ENCODE measurements at regions not wholly inside any gene's neighbourhood (a gene's known extent, or its start where the extent isn't known, plus 50 kb on each side); places are given as distances from the start of the nearest gene placed in this dataset.

- no peak overlapping the region for H3K4me3 ChIP-seq (ENCODE audit: low read depth, low read length)
- H3K36me3 ChIP-seq (ENCODE audit: control insufficient read depth, insufficient read depth, low read length), result no peaks in the 10 kb centered on the region
- H3K9me3 ChIP-seq (ENCODE audit: control insufficient read depth, insufficient read depth, low read depth, low read length), result no peaks in the 10 kb centered on the region
- no peak overlapping the region for H3K27ac ChIP-seq (ENCODE audit: low read depth, low read length)
- H3K9ac ChIP-seq (ENCODE audit: low read length), result no peak overlapping the region
- H3K4me1 ChIP-seq (ENCODE audit: control insufficient read depth, insufficient read depth, low read length), result peaks cover 8% of the 10 kb centered on the region; the same call in 1 of the 2 replicates
- H3K27me3 ChIP-seq (ENCODE audit: control insufficient read depth, insufficient read depth, low read length), result peaks cover 82% of the 10 kb centered on the region
These were observed 105.3 kb downstream of the SLC6A15 start for GRCh38 chr12:84807249-84807648.

- no peaks in the 10 kb centered on the region for H3K9me3 ChIP-seq (ENCODE audit: control insufficient read depth, insufficient read depth, low read depth, low read length)
- H3K27me3 ChIP-seq (ENCODE audit: control insufficient read depth, insufficient read depth, low read length), result peaks cover 90% of the 10 kb centered on the region
- no peak overlapping the region for H3K27ac ChIP-seq (ENCODE audit: low read depth, low read length)
- H3K36me3 ChIP-seq (ENCODE audit: control insufficient read depth, insufficient read depth, low read length), result no peaks in the 10 kb centered on the region
- H3K9ac ChIP-seq (ENCODE audit: low read length), result no peak overlapping the region
- H3K4me1 ChIP-seq (ENCODE audit: control insufficient read depth, insufficient read depth, low read length), result peaks cover 8% of the 10 kb centered on the region
- no peak overlapping the region; the same call in 1 of the 2 replicates for H3K4me3 ChIP-seq (ENCODE audit: low read depth, low read length)
These were observed 107.1 kb downstream of the SLC6A15 start for GRCh38 chr12:84805474-84805858.

GRCh38 chr12:84804691-84805473, 107.7 kb downstream of the SLC6A15 start:
- H3K9me3 ChIP-seq (ENCODE audit: control insufficient read depth, insufficient read depth, low read depth, low read length), result no peaks in the 10 kb centered on the region
- H3K27ac ChIP-seq (ENCODE audit: low read depth, low read length), result no peak overlapping the region
- peaks cover 92% of the 10 kb centered on the region for H3K27me3 ChIP-seq (ENCODE audit: control insufficient read depth, insufficient read depth, low read length)
- H3K4me3 ChIP-seq (ENCODE audit: low read depth, low read length), result no peak overlapping the region; the same call in 1 of the 2 replicates
- H3K36me3 ChIP-seq (ENCODE audit: control insufficient read depth, insufficient read depth, low read length), result no peaks in the 10 kb centered on the region
- peaks cover 8% of the 10 kb centered on the region for H3K4me1 ChIP-seq (ENCODE audit: control insufficient read depth, insufficient read depth, low read length)
- H3K9ac ChIP-seq (ENCODE audit: low read length), result no peak overlapping the region

GRCh38 chr12:84803661-84804060, 108.9 kb downstream of the SLC6A15 start:
- Histone ChIP-seq H3K9ac (ENCODE audit: low read length) (no peak overlapping the region), H3K4me1 (ENCODE audit: control insufficient read depth, insufficient read depth, low read length) (peaks cover 8% of the 10 kb centered on the region), H3K27me3 (ENCODE audit: control insufficient read depth, insufficient read depth, low read length) (peaks cover 90% of the 10 kb centered on the region), H3K9me3 (ENCODE audit: control insufficient read depth, insufficient read depth, low read depth, low read length) (no peaks in the 10 kb centered on the region), H3K27ac (ENCODE audit: low read depth, low read length) (no peak overlapping the region), H3K4me3 (ENCODE audit: low read depth, low read length) (no peak overlapping the region), H3K36me3 (ENCODE audit: control insufficient read depth, insufficient read depth, low read length) (no peaks in the 10 kb centered on the region)

GRCh38 chr12:84802161-84802560, 110.4 kb downstream of the SLC6A15 start:
- Histone ChIP-seq H3K4me3 (ENCODE audit: low read depth, low read length) (no peak overlapping the region), H3K27me3 (ENCODE audit: control insufficient read depth, insufficient read depth, low read length) (peaks cover 77% of the 10 kb centered on the region), H3K36me3 (ENCODE audit: control insufficient read depth, insufficient read depth, low read length) (no peaks in the 10 kb centered on the region), H3K4me1 (ENCODE audit: control insufficient read depth, insufficient read depth, low read length) (peaks cover 8% of the 10 kb centered on the region), H3K9ac (ENCODE audit: low read length) (no peak overlapping the region), H3K27ac (ENCODE audit: low read depth, low read length) (no peak overlapping the region), H3K9me3 (ENCODE audit: control insufficient read depth, insufficient read depth, low read depth, low read length) (no peaks in the 10 kb centered on the region)

GRCh38 chr12:84793558-84794367, 118.8 kb downstream of the SLC6A15 start:
- Histone ChIP-seq H3K9ac (ENCODE audit: low read length) (no peak overlapping the region), H3K4me1 (ENCODE audit: control insufficient read depth, insufficient read depth, low read length) (no peaks in the 10 kb centered on the region), H3K4me3 (ENCODE audit: low read depth, low read length) (no peak overlapping the region), H3K27ac (ENCODE audit: low read depth, low read length) (no peak overlapping the region), H3K36me3 (ENCODE audit: control insufficient read depth, insufficient read depth, low read length) (no peaks in the 10 kb centered on the region), H3K9me3 (ENCODE audit: control insufficient read depth, insufficient read depth, low read depth, low read length) (no peaks in the 10 kb centered on the region), H3K27me3 (ENCODE audit: control insufficient read depth, insufficient read depth, low read length) (no peaks in the 10 kb centered on the region; the same call in 1 of the 2 replicates)

- no peaks in the 10 kb centered on the region for H3K36me3 ChIP-seq (ENCODE audit: control insufficient read depth, insufficient read depth, low read length)
- no peaks in the 10 kb centered on the region for H3K9me3 ChIP-seq (ENCODE audit: control insufficient read depth, insufficient read depth, low read depth, low read length)
- H3K27ac ChIP-seq (ENCODE audit: low read depth, low read length), result no peak overlapping the region
- H3K9ac ChIP-seq (ENCODE audit: low read length), result no peak overlapping the region
- H3K4me3 ChIP-seq (ENCODE audit: low read depth, low read length), result no peak overlapping the region
- no peaks in the 10 kb centered on the region for H3K4me1 ChIP-seq (ENCODE audit: control insufficient read depth, insufficient read depth, low read length)
- H3K27me3 ChIP-seq (ENCODE audit: control insufficient read depth, insufficient read depth, low read length), result no peaks in the 10 kb centered on the region
These were observed 121.2 kb downstream of the SLC6A15 start for GRCh38 chr12:84791444-84791843.

- Histone ChIP-seq H3K4me1 (ENCODE audit: control insufficient read depth, insufficient read depth, low read length) (no peaks in the 10 kb centered on the region), H3K4me3 (ENCODE audit: low read depth, low read length) (no peak overlapping the region), H3K9me3 (ENCODE audit: control insufficient read depth, insufficient read depth, low read depth, low read length) (no peaks in the 10 kb centered on the region), H3K36me3 (ENCODE audit: control insufficient read depth, insufficient read depth, low read length) (no peaks in the 10 kb centered on the region), H3K9ac (ENCODE audit: low read length) (no peak overlapping the region), H3K27ac (ENCODE audit: low read depth, low read length) (no peak overlapping the region), H3K27me3 (ENCODE audit: control insufficient read depth, insufficient read depth, low read length) (no peaks in the 10 kb centered on the region)
These were observed 123.4 kb downstream of the SLC6A15 start for GRCh38 chr12:84789184-84789583.

- Histone ChIP-seq H3K9ac (ENCODE audit: low read length) (no peak overlapping the region), H3K4me1 (ENCODE audit: control insufficient read depth, insufficient read depth, low read length) (no peaks in the 10 kb centered on the region), H3K9me3 (ENCODE audit: control insufficient read depth, insufficient read depth, low read depth, low read length) (no peaks in the 10 kb centered on the region), H3K27ac (ENCODE audit: low read depth, low read length) (no peak overlapping the region), H3K4me3 (ENCODE audit: low read depth, low read length) (no peak overlapping the region), H3K27me3 (ENCODE audit: control insufficient read depth, insufficient read depth, low read length) (no peaks in the 10 kb centered on the region), H3K36me3 (ENCODE audit: control insufficient read depth, insufficient read depth, low read length) (no peaks in the 10 kb centered on the region)
These were observed 125.3 kb downstream of the SLC6A15 start for GRCh38 chr12:84787253-84787652.

- no peaks in the 10 kb centered on the region for H3K4me1 ChIP-seq (ENCODE audit: control insufficient read depth, insufficient read depth, low read length)
- no peaks in the 10 kb centered on the region for H3K27me3 ChIP-seq (ENCODE audit: control insufficient read depth, insufficient read depth, low read length)
- no peak overlapping the region for H3K27ac ChIP-seq (ENCODE audit: low read depth, low read length)
- H3K9me3 ChIP-seq (ENCODE audit: control insufficient read depth, insufficient read depth, low read depth, low read length), result no peaks in the 10 kb centered on the region
- H3K9ac ChIP-seq (ENCODE audit: low read length), result no peak overlapping the region
- no peaks in the 10 kb centered on the region for H3K36me3 ChIP-seq (ENCODE audit: control insufficient read depth, insufficient read depth, low read length)
- H3K4me3 ChIP-seq (ENCODE audit: low read depth, low read length), result no peak overlapping the region
These were observed 126.0 kb downstream of the SLC6A15 start for GRCh38 chr12:84786622-84787021.

- Histone ChIP-seq H3K36me3 (ENCODE audit: control insufficient read depth, insufficient read depth, low read length) (no peaks in the 10 kb centered on the region), H3K9ac (ENCODE audit: low read length) (no peak overlapping the region), H3K27ac (ENCODE audit: low read depth, low read length) (no peak overlapping the region), H3K4me3 (ENCODE audit: low read depth, low read length) (no peak overlapping the region), H3K27me3 (ENCODE audit: control insufficient read depth, insufficient read depth, low read length) (no peaks in the 10 kb centered on the region), H3K9me3 (ENCODE audit: control insufficient read depth, insufficient read depth, low read depth, low read length) (no peaks in the 10 kb centered on the region), H3K4me1 (ENCODE audit: control insufficient read depth, insufficient read depth, low read length) (no peaks in the 10 kb centered on the region)
These were observed 126.6 kb downstream of the SLC6A15 start for GRCh38 chr12:84785951-84786350.
